GM12878 (cell line): ENCODE measurements at regions not wholly inside any gene's neighbourhood (a gene's known extent, or its start where the extent isn't known, plus 50 kb on each side); places are given as distances from the start of the nearest gene placed in this dataset.

ENCODE experiments used
- ATAC-seq: fragments of 200-7000 bp; cut with Tn5 transposase; 3 replicates; pipeline ENCODE4 v1.9.1; 2020; ENCODE audit warnings: mild to moderate bottlenecking, moderate library complexity
- BruUV-seq: library from RNA; stranded (reverse); fragments of 400-500 nt; replicated peaks from 2 replicates; lab custom pipeline; 2021; lab: Mats Ljungman, UMichigan
- CTCF ChIA-PET: fragments of 300-600 bp; sonication (Branson Sonifier 250); formaldehyde crosslinking; extraction: SDS; loops from one replicate; lab custom pipeline; 2021; ENCODE audit warnings: inconsistent platforms; lab: Yijun Ruan, JAX
- POLR2A ChIA-PET: fragments of 350-600 bp; formaldehyde crosslinking; extraction: SDS; loops from one replicate; lab custom pipeline; 2021; ENCODE audit warnings: inconsistent platforms; lab: Charles Lee
- RAD21 ChIA-PET: fragments of 300-600 bp; sonication (Branson Sonifier 250); formaldehyde crosslinking; loops from one replicate; lab custom pipeline; 2023; ENCODE audit warnings: antibody characterized with exemption; ENCODE audit not compliant: unreplicated experiment; lab: Charles Lee
- SMC1A ChIA-PET: fragments of 300-600 bp; sonication (Branson Sonifier 250); formaldehyde crosslinking; loops from one replicate; lab custom pipeline; 2023; ENCODE audit not compliant: unreplicated experiment, uncharacterized antibody; lab: Charles Lee
- DNase-seq: peaks from one replicate; pipeline ENCODE4 v3.0.0-alpha.2; 2011; ENCODE audit warnings: low read depth, low spot score
- FAIRE-seq: peaks from 3 replicates; lab custom pipeline; 2011; peaks lifted over from hg19 to GRCh38; lab: Jason Lieb, UNC
- H2AFZ ChIP-seq: 2 replicates; pipeline ENCODE4 v1.6.0; 2011; ENCODE audit warnings: low read depth, low read length, control low read depth; ENCODE audit not compliant: control insufficient read depth
- H3K27ac ChIP-seq: 2 replicates; pipeline ENCODE4 v1.5.1; 2011; ENCODE audit warnings: control low read depth; ENCODE audit not compliant: control insufficient read depth, insufficient read depth
- H3K27me3 ChIP-seq, 2 experiments: replicated peaks in 1 of 2; 2 replicates each; pipeline versions ENCODE4 v1.6.0 to v1.6.1; 2011; ENCODE audit warnings: low read length in 1 of 2; ENCODE audit not compliant: control insufficient read depth in 2 of 2, insufficient read depth in 2 of 2
- H3K36me3 ChIP-seq, 2 experiments: 2 replicates each; pipeline ENCODE4 v1.5.1; 2011; ENCODE audit warnings: low read length in 1 of 2; ENCODE audit not compliant: control insufficient read depth in 2 of 2, insufficient read depth in 2 of 2
- H3K4me1 ChIP-seq: 2 replicates; pipeline ENCODE4 v1.6.1; 2011; ENCODE audit warnings: mild to moderate bottlenecking, low read length, moderate library complexity, mixed read lengths; ENCODE audit not compliant: control insufficient read depth, insufficient read depth
- H3K4me2 ChIP-seq: 2 replicates; pipeline ENCODE4 v1.6.0; 2011; ENCODE audit warnings: control low read depth; ENCODE audit not compliant: control insufficient read depth, insufficient read depth
- H3K4me3 ChIP-seq: fragments of 200-600 bp; sonication (generic); 2 replicates; pipeline ENCODE4 v1.5.1; 2016
- H3K79me2 ChIP-seq: 2 replicates; pipeline ENCODE4 v1.6.0; 2011; ENCODE audit warnings: low read length; ENCODE audit not compliant: control insufficient read depth, insufficient read depth
- H3K9ac ChIP-seq: 2 replicates; pipeline ENCODE4 v1.8.0; 2011; ENCODE audit warnings: low read length, control low read depth, mixed read lengths; ENCODE audit not compliant: control insufficient read depth, insufficient read depth
- H3K9me3 ChIP-seq: replicated peaks from 3 replicates; pipeline ENCODE4 v1.5.1; 2011; ENCODE audit warnings: mild to moderate bottlenecking, low read length; ENCODE audit not compliant: control insufficient read depth, insufficient read depth
- H4K20me1 ChIP-seq: 2 replicates; pipeline ENCODE4 v1.6.0; 2011; ENCODE audit not compliant: control insufficient read depth, insufficient read depth
- BCL11A ChIP-seq: IDR thresholded peaks from 2 replicates; pipeline ENCODE4 v1.6.1; 2011; ENCODE audit warnings: low read depth, low read length
- EZH2 ChIP-seq: IDR thresholded peaks from 2 replicates; pipeline ENCODE4 v1.6.1; 2012; ENCODE audit warnings: low read depth, mild to moderate bottlenecking, control low read depth, inconsistent platforms, low read length, borderline replicate concordance; ENCODE audit not compliant: control insufficient read depth
- FOXK2 ChIP-seq: fragments of 450-650 bp; IDR thresholded peaks from 2 replicates; pipeline ENCODE4 v1.6.1; 2017; ENCODE audit warnings: mild to moderate bottlenecking, moderate library complexity
- GATAD2B ChIP-seq: fragments of 450-650 bp; conservative IDR thresholded peaks from 2 replicates; pipeline ENCODE4 v1.6.1; 2017; ENCODE audit warnings: low read depth, mild to moderate bottlenecking, moderate library complexity
- HDGF ChIP-seq: fragments of 450-650 bp; IDR thresholded peaks from 2 replicates; pipeline ENCODE4 v1.6.1; 2016; ENCODE audit warnings: antibody characterized with exemption
- IKZF1 ChIP-seq: fragments of 450-650 bp; conservative IDR thresholded peaks from 2 replicates; pipeline ENCODE4 v1.6.1; 2017; ENCODE audit warnings: antibody characterized with exemption, mild to moderate bottlenecking
- IKZF2 ChIP-seq, 2 experiments: fragments of 450-650 bp; IDR thresholded peaks; 2 replicates each; pipeline ENCODE4 v1.6.1; 2017; ENCODE audit warnings: mild to moderate bottlenecking in 2 of 2, moderate library complexity in 2 of 2
- KAT2A ChIP-seq: conservative IDR thresholded peaks from 2 replicates; pipeline ENCODE4 v1.6.1; 2011; ENCODE audit warnings: low read depth, low read length; ENCODE audit not compliant: control insufficient read depth
- NFYB ChIP-seq: IDR thresholded peaks from 2 replicates; pipeline ENCODE4 v1.6.1; 2011; ENCODE audit warnings: low read depth, mild to moderate bottlenecking, low read length, improper control_type of control experiment, moderate library complexity; ENCODE audit not compliant: insufficient read depth
- NRF1 ChIP-seq: conservative IDR thresholded peaks from 2 replicates; pipeline ENCODE4 v1.6.1; 2011; ENCODE audit warnings: mild to moderate bottlenecking, low read depth, low read length, improper control_type of control experiment
- PAX5 ChIP-seq: IDR thresholded peaks from 2 replicates; pipeline ENCODE4 v1.6.1; 2011; ENCODE audit warnings: low read depth, low read length, borderline replicate concordance
- PML ChIP-seq: IDR thresholded peaks from 2 replicates; pipeline ENCODE4 v1.6.1; 2012; ENCODE audit warnings: low read length, inconsistent platforms
- SP1 ChIP-seq: IDR thresholded peaks from one replicate; pipeline ENCODE4 v1.6.1; 2011; ENCODE audit warnings: low read depth, low read length
- SREBF1 ChIP-seq: IDR thresholded peaks from 2 replicates; pipeline ENCODE4 v1.6.1; 2012; ENCODE audit warnings: mild to moderate bottlenecking, low read length
- SUPT20H ChIP-seq: IDR thresholded peaks from 2 replicates; pipeline ENCODE4 v1.6.1; 2011; ENCODE audit warnings: low read depth, mild to moderate bottlenecking, low read length, moderate library complexity, borderline replicate concordance; ENCODE audit not compliant: control insufficient read depth
- TAF1 ChIP-seq: IDR thresholded peaks from 2 replicates; pipeline ENCODE4 v1.6.1; 2011; ENCODE audit warnings: mild to moderate bottlenecking, low read depth, low read length, borderline replicate concordance
- USF1 ChIP-seq: IDR thresholded peaks from 2 replicates; pipeline ENCODE4 v1.6.1; 2011; ENCODE audit warnings: borderline replicate concordance, low read depth, mild to moderate bottlenecking, moderate library complexity, mixed read lengths, low read length; ENCODE audit not compliant: insufficient read depth; ENCODE audit errors: extremely low read length
- WRNIP1 ChIP-seq: IDR thresholded peaks from 2 replicates; pipeline ENCODE4 v1.6.1; 2011; ENCODE audit warnings: low read depth, low read length, improper control_type of control experiment, borderline replicate concordance
- YBX1 ChIP-seq: fragments of 450-650 bp; IDR thresholded peaks from 2 replicates; pipeline ENCODE4 v1.6.1; 2016; ENCODE audit warnings: antibody characterized with exemption
- ZBTB33 ChIP-seq: fragments of 450-650 bp; IDR thresholded peaks from 2 replicates; pipeline ENCODE4 v1.6.1; 2017; ENCODE audit warnings: mild to moderate bottlenecking
- ZNF622 ChIP-seq: fragments of 450-650 bp; IDR thresholded peaks from 2 replicates; pipeline ENCODE4 v1.6.1; 2017; ENCODE audit warnings: mild to moderate bottlenecking, inconsistent platforms
- WGBS: methylation state at CpG from one replicate; pipeline ENCODE4 v1.1.6; 2016; ENCODE audit warnings: low lambda C conversion rate; ENCODE audit not compliant: insufficient replicate concordance, insufficient coverage; ENCODE audit errors: missing lambda C conversion rate; 5-methylcytosine and 5-hydroxymethylcytosine counted together
- in situ Hi-C: fragments of 300-500 bp; cut with MboI; formaldehyde crosslinking; loops from 9 replicates; pipeline ENCODE4 v1.14.3; 2018; ENCODE audit warnings: mixed read lengths
- intact Hi-C: fragments of 100-400 bp; cut with micrococcal nuclease; formaldehyde crosslinking; loops from one replicate; pipeline ENCODE4 v1.14.2; 2022; ENCODE audit not compliant: unreplicated experiment

GRCh38 chr3:78029775-78030174, 989.9 kb downstream of the ROBO2 start (continued):
- TF ChIP-seq TAF1 (no peak), FOXK2 (no peak), IKZF2 (IDR thresholded peaks at IDR 0.05) (no peak), USF1 (no peak)

- H3K27ac ChIP-seq, result no peak overlapping the region
- SMC1A ChIA-PET, result interaction anchor here (0.9 to 1.1 kb wide), 2 partner anchors 12 to 37 kb away, joined by 3 read pairs; no protein-coding TSS in a partner anchor
- no peak overlapping the region for H3K4me3 ChIP-seq
- ATAC-seq (no peak), DNase-seq (no peak), FAIRE-seq (no peak)
- no peaks in the 10 kb centered on the region for H4K20me1 ChIP-seq
- CTCF ChIA-PET, result no interaction called here
- intact Hi-C loops (no loop called here), in situ Hi-C loops (no loop called here)
- H3K9me3 ChIP-seq, result no peaks in the 10 kb centered on the region
- no peak overlapping the region for H3K9ac ChIP-seq
- RAD21 ChIA-PET, result interaction anchor here (1.4 kb wide), 1 partner anchor 9 kb away, joined by 6 read pairs; no protein-coding TSS in a partner anchor
- no peaks in the 10 kb centered on the region for H3K79me2 ChIP-seq
- WGBS, result 0% methylated on average over 7 of the region's 7 CpGs
- H3K36me3 ChIP-seq, result no peaks in the 10 kb centered on the region
- H3K27me3 ChIP-seq, result no peaks in the 10 kb centered on the region
- BruUV-seq, result no TSS peak
- no peak overlapping the region for H2AFZ ChIP-seq
- TF ChIP-seq NFYB (no peak), SUPT20H (no peak), GATAD2B (no peak), YBX1 (no peak), PAX5 (no peak), NRF1 (no peak), HDGF (no peak), EZH2 (no peak), WRNIP1 (no peak), BCL11A (no peak), PML (no peak), ZBTB33 (no peak), ZNF622 (no peak), SREBF1 (no peak), SP1 (no peak), KAT2A (no peak), IKZF1 (no peak)
- POLR2A ChIA-PET, result no interaction called here
- H3K4me1 ChIP-seq, result no peaks in the 10 kb centered on the region
- no peak overlapping the region for H3K4me2 ChIP-seq
Observed at GRCh38 chr3:78035131-78035641, 995.3 kb downstream of the ROBO2 start.
